ENCODE measurements at regions not wholly inside any gene's neighbourhood (a gene's known extent, or its start where the extent isn't known, plus 50 kb on each side); places are given as distances from the start of the nearest gene placed in this dataset.

DNA sequence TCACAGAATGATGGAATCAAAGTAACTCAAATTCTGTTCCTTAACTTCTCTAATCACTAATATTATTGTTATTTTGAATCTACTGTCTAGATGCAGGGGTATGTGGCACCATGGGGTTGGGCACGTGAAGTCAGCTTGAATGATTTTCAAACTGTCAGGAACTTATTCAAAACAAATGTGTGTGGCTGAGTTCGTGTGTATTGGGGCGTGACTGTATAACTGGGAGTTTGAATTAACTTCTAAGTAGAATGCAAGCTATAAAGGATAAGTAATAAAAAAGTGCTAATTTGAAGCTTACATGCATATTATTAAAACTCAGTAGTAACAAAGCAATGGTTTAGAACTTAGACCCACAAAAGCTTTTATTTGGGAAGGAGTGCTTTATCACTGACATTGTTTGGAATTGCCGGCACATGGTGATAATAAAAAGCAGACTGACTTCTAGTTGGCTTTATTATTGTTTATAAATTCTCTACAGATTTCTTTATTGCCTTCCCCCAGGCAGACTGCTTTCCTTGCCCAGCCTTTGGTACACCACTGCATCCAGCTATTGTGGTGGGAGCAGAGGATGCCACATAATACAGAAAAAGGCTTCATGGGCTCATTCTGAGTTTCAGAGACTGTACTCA is 84.3 kb downstream of the TENT5C start:
- DNase-seq (ENCODE audit: extremely low read depth, insufficient read length) = no peak
- Histone ChIP-seq H3K4me3 (replicated peaks; ENCODE audit: low read depth, low read length) (no peak overlapping the region), H3K27me3 (replicated peaks; ENCODE audit: control insufficient read depth, insufficient read depth, low read length) (no peaks in the 10 kb centered on the region; the same call in 1 of the 2 replicates), H3K36me3 (ENCODE audit: control insufficient read depth, insufficient read depth, low read length) (no peaks in the 10 kb centered on the region)
- TF ChIP-seq, protein P1, sequence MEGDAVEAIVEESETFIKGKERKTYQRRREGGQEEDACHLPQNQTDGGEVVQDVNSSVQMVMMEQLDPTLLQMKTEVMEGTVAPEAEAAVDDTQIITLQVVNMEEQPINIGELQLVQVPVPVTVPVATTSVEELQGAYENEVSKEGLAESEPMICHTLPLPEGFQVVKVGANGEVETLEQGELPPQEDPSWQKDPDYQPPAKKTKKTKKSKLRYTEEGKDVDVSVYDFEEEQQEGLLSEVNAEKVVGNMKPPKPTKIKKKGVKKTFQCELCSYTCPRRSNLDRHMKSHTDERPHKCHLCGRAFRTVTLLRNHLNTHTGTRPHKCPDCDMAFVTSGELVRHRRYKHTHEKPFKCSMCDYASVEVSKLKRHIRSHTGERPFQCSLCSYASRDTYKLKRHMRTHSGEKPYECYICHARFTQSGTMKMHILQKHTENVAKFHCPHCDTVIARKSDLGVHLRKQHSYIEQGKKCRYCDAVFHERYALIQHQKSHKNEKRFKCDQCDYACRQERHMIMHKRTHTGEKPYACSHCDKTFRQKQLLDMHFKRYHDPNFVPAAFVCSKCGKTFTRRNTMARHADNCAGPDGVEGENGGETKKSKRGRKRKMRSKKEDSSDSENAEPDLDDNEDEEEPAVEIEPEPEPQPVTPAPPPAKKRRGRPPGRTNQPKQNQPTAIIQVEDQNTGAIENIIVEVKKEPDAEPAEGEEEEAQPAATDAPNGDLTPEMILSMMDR (IDR thresholded peaks at IDR 0.05; ENCODE audit: insufficient read depth, low read length, poor library complexity, severe bottlenecking) = no peak

DNA sequence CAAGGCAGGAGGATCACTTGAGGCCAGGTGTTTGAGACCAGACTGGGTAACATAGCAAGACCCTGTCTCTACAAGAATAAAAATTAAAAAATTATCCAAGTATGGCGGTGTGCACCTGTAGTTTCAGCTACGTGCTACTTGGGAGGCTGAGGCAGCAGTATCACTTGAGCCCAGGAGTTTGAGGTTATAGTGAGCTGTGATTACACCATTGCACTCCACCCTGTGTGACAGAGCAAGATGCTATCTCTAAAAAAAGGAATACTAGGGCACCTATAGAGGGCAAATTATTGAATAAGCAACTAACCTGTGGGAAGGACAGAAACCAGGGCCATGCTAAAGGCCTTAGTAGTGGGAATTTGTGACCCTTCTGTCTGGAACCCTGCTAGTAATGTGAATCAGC is 86.1 kb downstream of the TENT5C start:
- TF ChIP-seq, protein P1 (IDR thresholded peaks at IDR 0.05; ENCODE audit: insufficient read depth, low read length, poor library complexity, severe bottlenecking) = no peak
- no peak for DNase-seq (ENCODE audit: extremely low read depth, insufficient read length)

DNA sequence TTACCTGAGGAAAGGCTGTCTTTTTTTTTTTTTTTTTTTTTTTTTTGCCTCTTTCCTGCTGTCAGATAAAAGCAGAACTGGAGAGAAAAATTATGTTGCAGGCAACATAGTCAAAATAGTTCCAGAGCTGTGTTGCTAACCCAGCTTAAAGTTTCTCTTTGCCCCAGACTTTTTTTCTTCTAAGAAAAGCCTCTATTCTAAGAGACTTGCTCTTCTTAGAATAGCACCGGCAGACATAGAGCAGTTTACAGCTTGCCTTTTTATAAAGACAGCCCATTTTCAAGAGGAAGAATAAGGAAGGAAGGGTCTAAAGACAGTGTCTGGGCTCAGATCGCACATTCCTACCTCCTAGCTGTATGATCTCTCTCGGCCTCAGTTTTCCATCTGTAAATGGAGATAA is 88.7 kb downstream of the TENT5C start:
- no peak overlapping the region for H3K4me3 ChIP-seq (replicated peaks; ENCODE audit: low read depth, low read length)
- TF ChIP-seq, protein P1 (IDR thresholded peaks at IDR 0.05; ENCODE audit: insufficient read depth, low read length, poor library complexity, severe bottlenecking) = no peak
- H3K27me3 ChIP-seq (replicated peaks; ENCODE audit: control insufficient read depth, insufficient read depth, low read length) = no peaks in the 10 kb centered on the region; the same call in 1 of the 2 replicates
- DNase-seq (ENCODE audit: extremely low read depth, insufficient read length) = no peak
- no peaks in the 10 kb centered on the region for H3K36me3 ChIP-seq (ENCODE audit: control insufficient read depth, insufficient read depth, low read length)

More for the DNA sequence above, 86.1 kb downstream of the TENT5C start:
- Histone ChIP-seq H3K27me3 (replicated peaks; ENCODE audit: control insufficient read depth, insufficient read depth, low read length) (no peaks in the 10 kb centered on the region; the same call in 1 of the 2 replicates), H3K36me3 (ENCODE audit: control insufficient read depth, insufficient read depth, low read length) (no peaks in the 10 kb centered on the region), H3K4me3 (replicated peaks; ENCODE audit: low read depth, low read length) (no peak overlapping the region)

DNA sequence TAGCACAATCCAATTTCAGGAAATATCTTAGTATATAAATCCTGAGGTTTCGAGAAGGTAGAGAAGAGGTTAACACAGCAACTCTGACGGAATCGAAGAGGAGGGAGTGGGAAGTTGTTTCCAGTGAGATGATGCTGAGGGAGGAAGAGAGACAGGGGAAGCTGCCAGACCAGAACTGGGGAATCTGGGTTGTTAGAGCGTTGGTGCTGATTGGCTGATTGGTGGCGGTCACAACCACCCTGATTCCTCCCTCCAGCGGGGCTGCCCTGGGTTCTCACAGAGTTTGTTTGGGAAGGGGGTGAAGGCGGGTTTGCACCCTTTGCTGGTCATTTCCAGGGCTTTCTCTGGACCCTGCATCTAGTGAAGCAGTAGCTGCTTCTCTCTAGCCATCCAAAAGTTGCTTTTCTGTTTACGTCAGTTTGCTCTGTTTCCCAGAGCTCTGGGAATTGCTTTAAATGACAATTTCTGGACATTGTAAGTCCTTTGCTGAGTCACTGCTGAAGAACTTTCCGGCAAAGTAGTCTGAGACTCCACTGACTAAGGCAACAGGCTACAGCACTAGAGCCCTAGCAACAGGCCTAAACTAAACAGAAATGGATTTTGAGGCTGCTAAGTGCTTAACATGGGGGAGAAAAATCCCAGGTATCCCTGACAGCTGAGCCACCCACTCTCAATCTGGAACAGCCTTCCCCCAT is 90.1 kb downstream of the TENT5C start:
- DNase-seq (ENCODE audit: extremely low read depth, insufficient read length) = no peak
- no peaks in the 10 kb centered on the region; the same call in 1 of the 2 replicates for H3K27me3 ChIP-seq (replicated peaks; ENCODE audit: control insufficient read depth, insufficient read depth, low read length)
- TF ChIP-seq, protein P1 (IDR thresholded peaks at IDR 0.05; ENCODE audit: insufficient read depth, low read length, poor library complexity, severe bottlenecking) = no peak
- no peak overlapping the region for H3K4me3 ChIP-seq (replicated peaks; ENCODE audit: low read depth, low read length)
- no peaks in the 10 kb centered on the region for H3K36me3 ChIP-seq (ENCODE audit: control insufficient read depth, insufficient read depth, low read length)

DNA sequence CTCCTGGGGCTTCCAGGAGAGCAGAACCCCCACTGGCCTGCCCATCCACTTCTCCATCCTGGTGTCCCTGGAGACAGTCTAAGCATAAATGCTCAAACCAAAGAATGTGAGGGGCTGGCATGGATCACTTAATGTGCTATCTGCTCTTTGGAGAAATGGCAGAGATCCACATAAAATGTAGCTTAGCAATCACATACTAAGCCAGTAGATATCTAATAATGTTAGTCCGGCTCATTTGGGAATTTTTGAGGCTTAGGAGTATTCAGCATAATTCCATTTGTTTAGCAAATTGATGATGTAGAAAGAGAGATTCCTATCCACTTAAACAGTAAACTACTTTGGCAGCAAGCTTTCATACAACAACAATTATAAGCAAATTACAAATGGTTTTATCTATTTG is 90.7 kb downstream of the TENT5C start:
- no peak for DNase-seq (ENCODE audit: extremely low read depth, insufficient read length)
- H3K4me3 ChIP-seq (replicated peaks; ENCODE audit: low read depth, low read length) = no peak overlapping the region
- TF ChIP-seq, protein P1 (IDR thresholded peaks at IDR 0.05; ENCODE audit: insufficient read depth, low read length, poor library complexity, severe bottlenecking) = no peak

More for the DNA sequence above, 90.7 kb downstream of the TENT5C start:
- Histone ChIP-seq H3K36me3 (ENCODE audit: control insufficient read depth, insufficient read depth, low read length) (no peaks in the 10 kb centered on the region), H3K27me3 (replicated peaks; ENCODE audit: control insufficient read depth, insufficient read depth, low read length) (no peaks in the 10 kb centered on the region; the same call in 1 of the 2 replicates)
